ENCODE measurements at regions not wholly inside any gene's neighbourhood (a gene's known extent, or its start where the extent isn't known, plus 50 kb on each side); places are given as distances from the start of the nearest gene placed in this dataset.
A peak's percentile ranks its signal among the peaks of the same experiment; 100 is the strongest.

- Mint-ChIP-seq H3K4me1 (no peaks in the 10 kb centered on the region), H3K27ac (no peak overlapping the region), H3K36me3 (ENCODE audit: low read depth) (peaks cover 51% of the 10 kb centered on the region), H3K9me3 (no peaks in the 10 kb centered on the region), H3K4me3 (no peak overlapping the region), H3K27me3 (ENCODE audit: insufficient read depth) (no peaks in the 10 kb centered on the region)
- 94 to 95% methylated on average over 16 of the region's 16 CpGs for WGBS, 2 experiments (ENCODE audit: insufficient coverage in 1 of 2, insufficient read length in 1 of 2)
- Histone ChIP-seq H3K27ac (ENCODE audit: low read depth, low read length) (no peak overlapping the region), H3K4me1 (ENCODE audit: control insufficient read depth, insufficient read depth, low read length) (no peaks in the 10 kb centered on the region), H3K4me3 (ENCODE audit: low read length) (no peak overlapping the region), H3K9ac (ENCODE audit: extremely low read depth, low read length, poor library complexity, severe bottlenecking) (no peak overlapping the region), H3K9me3 (ENCODE audit: control insufficient read depth, low read length) (no peaks in the 10 kb centered on the region), H3K36me3 (ENCODE audit: control insufficient read depth, insufficient read depth, low read length) (peaks cover 66% of the 10 kb centered on the region), H3K27me3 (ENCODE audit: control insufficient read depth, insufficient read depth, low read length, poor library complexity, severe bottlenecking) (no peaks in the 10 kb centered on the region)
- DNase-seq = no peak
- TF ChIP-seq CTCF (conservative IDR thresholded peaks at IDR 0.05) = no peak
Measured at GRCh38 chr15:62835762-62836161, 206.8 kb upstream of the TPM1 start.

DNA sequence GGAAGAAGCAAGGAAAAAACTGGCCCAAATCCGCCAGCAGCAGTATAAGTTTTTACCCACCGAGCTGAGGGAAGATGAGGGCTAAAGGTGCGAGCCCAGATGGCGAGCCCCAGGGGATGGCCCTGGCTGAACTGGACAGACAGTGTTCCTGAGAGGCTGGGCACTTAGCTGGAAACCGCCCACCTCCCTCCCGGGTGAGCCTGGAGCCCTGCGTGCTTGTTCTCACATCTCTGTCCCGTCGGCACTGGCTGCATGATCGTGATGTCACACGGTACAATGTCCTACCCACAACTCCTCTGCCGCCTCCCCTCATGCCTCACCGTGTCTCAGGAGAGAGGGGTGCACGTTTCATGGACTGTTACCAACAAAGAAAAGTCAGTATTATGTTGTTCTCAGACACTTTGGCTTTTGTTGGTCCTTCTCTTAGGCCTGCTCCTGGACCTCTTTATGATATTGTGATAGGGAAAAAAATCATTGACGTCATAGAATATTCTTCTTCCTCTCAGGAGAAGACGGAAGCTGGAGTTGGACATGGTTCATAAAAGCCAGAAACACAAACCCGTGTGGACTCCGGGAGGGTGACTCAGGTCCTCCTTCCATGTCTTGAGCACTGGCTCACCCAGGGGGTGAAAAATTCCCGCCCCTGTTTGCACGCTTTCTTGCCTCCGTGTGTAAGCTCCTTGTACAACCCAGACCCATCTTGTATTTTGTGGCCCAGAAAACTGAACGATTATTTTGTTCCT is 201.8 kb upstream of the TPM1 start:
- no peak overlapping the region for H3K27ac Mint-ChIP-seq
- TF ChIP-seq CTCF (conservative IDR thresholded peaks at IDR 0.05) = no peak
- no peak overlapping the region for H3K4me3 Mint-ChIP-seq
- H3K27me3 Mint-ChIP-seq (ENCODE audit: insufficient read depth) = no peaks in the 10 kb centered on the region
- 94% methylated on average over 22 of the region's 22 CpGs for WGBS, 2 experiments (ENCODE audit: insufficient coverage in 1 of 2, insufficient read length in 1 of 2)
- peaks cover 17% of the 10 kb centered on the region for H3K4me1 Mint-ChIP-seq
- H3K27ac ChIP-seq (ENCODE audit: low read depth, low read length) = no peak overlapping the region
- H3K9ac ChIP-seq (ENCODE audit: extremely low read depth, low read length, poor library complexity, severe bottlenecking) = no peak overlapping the region
- peaks cover 70% of the 10 kb centered on the region for H3K36me3 ChIP-seq (ENCODE audit: control insufficient read depth, insufficient read depth, low read length)
- no peaks in the 10 kb centered on the region for H3K4me1 ChIP-seq (ENCODE audit: control insufficient read depth, insufficient read depth, low read length)
- no peaks in the 10 kb centered on the region for H3K27me3 ChIP-seq (ENCODE audit: control insufficient read depth, insufficient read depth, low read length, poor library complexity, severe bottlenecking)
- no peaks in the 10 kb centered on the region for H3K9me3 Mint-ChIP-seq
- peaks cover 61% of the 10 kb centered on the region for H3K36me3 Mint-ChIP-seq (ENCODE audit: low read depth)
- DNase-seq = peak; percentile 24
- H3K4me3 ChIP-seq (ENCODE audit: low read length) = no peak overlapping the region
- H3K9me3 ChIP-seq (ENCODE audit: control insufficient read depth, low read length) = no peaks in the 10 kb centered on the region

GRCh38 chr15:62841269-62841628 is 201.3 kb upstream of the TPM1 start:
- Histone ChIP-seq H3K9ac (ENCODE audit: extremely low read depth, low read length, poor library complexity, severe bottlenecking) (no peak overlapping the region), H3K4me1 (ENCODE audit: control insufficient read depth, insufficient read depth, low read length) (no peaks in the 10 kb centered on the region), H3K27me3 (ENCODE audit: control insufficient read depth, insufficient read depth, low read length, poor library complexity, severe bottlenecking) (no peaks in the 10 kb centered on the region), H3K4me3 (ENCODE audit: low read length) (no peak overlapping the region), H3K27ac (ENCODE audit: low read depth, low read length) (no peak overlapping the region), H3K36me3 (ENCODE audit: control insufficient read depth, insufficient read depth, low read length) (peaks cover 66% of the 10 kb centered on the region), H3K9me3 (ENCODE audit: control insufficient read depth, low read length) (no peaks in the 10 kb centered on the region)
- no peaks in the 10 kb centered on the region for H3K9me3 Mint-ChIP-seq
- no peak overlapping the region for H3K27ac Mint-ChIP-seq
- peaks cover 55% of the 10 kb centered on the region for H3K36me3 Mint-ChIP-seq (ENCODE audit: low read depth)
- no peaks in the 10 kb centered on the region for H3K27me3 Mint-ChIP-seq (ENCODE audit: insufficient read depth)
- H3K4me3 Mint-ChIP-seq = no peak overlapping the region
- 84 to 89% methylated on average over 10 of the region's 10 CpGs for WGBS, 2 experiments (ENCODE audit: insufficient coverage in 1 of 2, insufficient read length in 1 of 2)
- TF ChIP-seq CTCF (conservative IDR thresholded peaks at IDR 0.05) = no peak
- peaks cover 20% of the 10 kb centered on the region for H3K4me1 Mint-ChIP-seq
- DNase-seq = peak; percentile 28

All from endodermal cell (in vitro differentiated cells).